Adrenal gland (tissue), 9 donors: ENCODE measurements at regions not wholly inside any gene's neighbourhood (a gene's known extent, or its start where the extent isn't known, plus 50 kb on each side); places are given as distances from the start of the nearest gene placed in this dataset.

ENCODE experiments used
- DNase-seq, 7 donors: peaks; one replicate each; pipeline ENCODE4 v3.0.0-alpha.2; 2019 to 2020
- H3K27ac ChIP-seq, 5 donors: fragments of 200-600 bp; sonication (generic) in 4 of 5; 1 replicate in 3 of 5; 2 replicates in 2 of 5; pipeline versions ENCODE4 v1.5.1 to v1.8.0; 2016 to 2020; ENCODE audit warnings: mild to moderate bottlenecking in 1 of 5
- H3K27me3 ChIP-seq: fragments of 200-600 bp; 2 replicates; pipeline ENCODE4 v1.8.0; 2021
- H3K36me3 ChIP-seq, 2 donors: fragments of 200-600 bp; replicated peaks in 1 of 2; 1 replicate in 1 of 2; 2 replicates in 1 of 2; pipeline versions ENCODE4 v1.5.1 to v1.8.0; 2018 to 2022
- H3K4me1 ChIP-seq, 2 donors: fragments of 200-600 bp; replicated peaks in 1 of 2; 1 replicate in 1 of 2; 2 replicates in 1 of 2; pipeline versions ENCODE4 v1.5.1 to v1.8.0; 2018 to 2021
- H3K4me3 ChIP-seq, 4 donors: fragments of 200-600 bp; sonication (generic) in 3 of 4; one replicate each; pipeline ENCODE4 v1.5.1; 2016 to 2018
- H3K9me3 ChIP-seq, 3 donors: fragments of 200-600 bp; sonication (generic) in 1 of 3; replicated peaks in 1 of 3; 1 replicate in 2 of 3; 2 replicates in 1 of 3; pipeline versions ENCODE4 v1.5.1 to v1.8.0; 2016 to 2021
- POLR2A ChIP-seq, 2 donors: fragments of 450-650 bp; IDR thresholded peaks; one replicate each; pipeline ENCODE4 v1.6.1; 2017; ENCODE audit warnings: antibody characterized with exemption in 2 of 2, mild to moderate bottlenecking in 2 of 2, moderate library complexity in 1 of 2
- WGBS, 4 donors: extraction: QIAGEN DNeasy Blood & Tissue Kit in 2 of 4; methylation state at CpG; one replicate each; pipeline versions ENCODE4 v1.1.5 to v1.1.7; 2013 to 2017; 5-methylcytosine and 5-hydroxymethylcytosine counted together
- intact Hi-C, 2 donors: fragments of 100-400 bp; cut with DNase I; formaldehyde crosslinking; loops; one replicate each; pipeline versions ENCODE4 v1.14.1 to v1.15.0; 2022 to 2023
- TF ChIP-seq, protein P1 (sequence below), 6 experiments: fragments of 450-650 bp in 4 of 6; fragments of 200-600 bp in 2 of 6; sonication (generic) in 1 of 6; IDR thresholded peaks; 1 replicate in 5 of 6; 2 replicates in 1 of 6; pipeline versions ENCODE4 v1.5.1 to v1.8.0; 2016 to 2021; ENCODE audit warnings: antibody characterized with exemption in 6 of 6, mild to moderate bottlenecking in 2 of 6, moderate library complexity in 1 of 6
- donor health status: healthy with polysubstance abuse.
- donor health status: Bipolar disorder and iron deficiency.
- donor health status: DM: yes; HTN: yes; CAD: no.
- donor health status: DM: no; HTN: no; CAD: no.
- donor health status: DM: no; HTN: no; CAD: no.

DNA sequence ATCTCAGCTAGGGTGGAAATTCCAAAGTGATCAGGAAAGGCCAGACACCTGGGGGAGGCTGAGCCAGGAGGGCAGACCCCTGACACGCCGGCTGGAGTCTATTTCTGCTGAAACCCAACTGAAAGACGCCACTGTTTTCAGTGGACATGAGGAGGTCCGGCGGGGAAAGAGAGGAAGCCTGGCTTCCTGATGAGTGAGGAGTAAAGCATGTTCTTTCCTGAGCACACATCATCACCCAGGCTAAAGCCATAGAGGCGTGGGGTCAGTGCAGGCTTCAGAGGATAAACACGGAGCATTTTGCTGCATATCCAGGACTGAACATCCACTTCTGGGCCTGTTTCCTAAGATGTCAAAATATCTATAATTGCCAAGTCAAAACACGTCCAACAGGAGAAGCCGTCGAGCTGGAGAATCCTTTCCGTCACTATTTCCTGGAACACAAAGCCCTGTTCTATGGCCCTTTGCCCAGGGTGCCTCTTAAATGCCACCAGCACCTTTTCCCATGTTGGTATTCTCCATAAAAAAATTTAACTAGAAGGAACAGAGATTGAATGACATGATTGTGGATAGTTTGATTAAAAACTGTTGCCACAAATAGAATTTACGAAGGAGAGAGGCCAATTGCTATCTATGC lies 597.9 kb upstream of the ADAMTS16 start:
- Histone ChIP-seq H3K4me1 (no peaks in the 10 kb centered on the region), H3K27me3 (no peaks in the 10 kb centered on the region), H3K27ac (no peak overlapping the region), H3K36me3 (no peaks in the 10 kb centered on the region), H3K9me3 (no peaks in the 10 kb centered on the region), H3K4me3 (no peak overlapping the region)
- DNase-seq = no peak
- 52 to 71% (median 59%) methylated on average over 12 of the region's 12 CpGs for WGBS, 4 donors
- TF ChIP-seq POLR2A (IDR thresholded peaks at IDR 0.05) = no peak
- TF ChIP-seq, protein P1, sequence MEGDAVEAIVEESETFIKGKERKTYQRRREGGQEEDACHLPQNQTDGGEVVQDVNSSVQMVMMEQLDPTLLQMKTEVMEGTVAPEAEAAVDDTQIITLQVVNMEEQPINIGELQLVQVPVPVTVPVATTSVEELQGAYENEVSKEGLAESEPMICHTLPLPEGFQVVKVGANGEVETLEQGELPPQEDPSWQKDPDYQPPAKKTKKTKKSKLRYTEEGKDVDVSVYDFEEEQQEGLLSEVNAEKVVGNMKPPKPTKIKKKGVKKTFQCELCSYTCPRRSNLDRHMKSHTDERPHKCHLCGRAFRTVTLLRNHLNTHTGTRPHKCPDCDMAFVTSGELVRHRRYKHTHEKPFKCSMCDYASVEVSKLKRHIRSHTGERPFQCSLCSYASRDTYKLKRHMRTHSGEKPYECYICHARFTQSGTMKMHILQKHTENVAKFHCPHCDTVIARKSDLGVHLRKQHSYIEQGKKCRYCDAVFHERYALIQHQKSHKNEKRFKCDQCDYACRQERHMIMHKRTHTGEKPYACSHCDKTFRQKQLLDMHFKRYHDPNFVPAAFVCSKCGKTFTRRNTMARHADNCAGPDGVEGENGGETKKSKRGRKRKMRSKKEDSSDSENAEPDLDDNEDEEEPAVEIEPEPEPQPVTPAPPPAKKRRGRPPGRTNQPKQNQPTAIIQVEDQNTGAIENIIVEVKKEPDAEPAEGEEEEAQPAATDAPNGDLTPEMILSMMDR (IDR thresholded peaks at IDR 0.05) = no peak
- intact Hi-C loops = no loop called here

DNA sequence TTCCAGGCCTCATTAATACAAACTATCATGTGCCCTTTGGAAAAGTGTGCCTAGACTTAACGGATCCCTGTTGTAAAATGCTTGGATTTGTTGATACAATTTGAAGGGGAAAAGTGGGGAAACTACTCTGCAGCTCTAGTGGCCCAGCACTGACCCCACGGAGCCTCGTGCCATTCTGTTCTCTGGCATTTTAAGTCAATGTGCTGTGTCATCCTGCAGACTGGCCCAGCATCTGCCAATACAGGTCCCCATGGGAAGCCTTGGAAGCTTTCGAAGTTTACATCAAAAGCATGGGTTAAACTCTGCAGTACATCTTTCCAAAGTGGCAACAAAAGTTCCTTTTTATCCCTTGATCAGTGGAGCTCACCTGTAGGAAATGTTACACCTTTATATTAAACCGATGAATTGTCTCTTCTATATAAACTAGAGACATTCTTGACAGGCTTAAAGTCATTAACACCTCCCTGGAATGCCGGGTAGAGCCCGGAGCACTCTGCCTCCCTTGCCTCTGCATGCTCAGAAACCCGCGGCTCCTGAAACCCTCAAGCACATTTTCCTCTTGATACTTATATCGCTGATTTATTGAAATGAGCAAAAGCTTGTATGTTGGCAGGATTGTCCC lies 596.0 kb upstream of the ADAMTS16 start:
- 51 to 62% (median 53%) methylated on average over 10 of the region's 10 CpGs for WGBS, 4 donors
- Histone ChIP-seq H3K9me3 (no peaks in the 10 kb centered on the region), H3K36me3 (no peaks in the 10 kb centered on the region), H3K27me3 (no peaks in the 10 kb centered on the region), H3K27ac (no peak overlapping the region), H3K4me1 (no peaks in the 10 kb centered on the region), H3K4me3 (no peak overlapping the region)
- TF ChIP-seq, protein P1 (IDR thresholded peaks at IDR 0.05) = no peak
- TF ChIP-seq POLR2A (IDR thresholded peaks at IDR 0.05) = no peak
- intact Hi-C loops = no loop called here
- DNase-seq = no peak

DNA sequence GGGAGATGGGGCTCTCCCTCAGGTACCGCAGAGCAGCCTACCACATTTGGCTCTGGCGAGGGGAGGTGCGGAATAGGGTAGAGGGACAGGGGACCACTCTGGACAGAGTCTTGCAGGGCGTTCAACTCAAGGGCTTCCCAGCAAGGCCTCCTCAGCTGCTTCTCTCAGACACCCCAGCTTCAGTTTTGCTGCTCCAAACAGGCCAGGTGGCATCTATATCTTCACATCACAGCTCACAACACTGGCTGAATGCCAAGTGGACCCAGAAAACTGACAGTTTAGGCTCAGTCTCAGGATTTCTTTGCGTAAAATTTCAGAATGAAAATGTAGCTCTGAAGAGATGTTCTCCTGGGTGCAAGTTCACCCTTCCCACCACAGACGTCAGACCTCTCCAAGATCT lies 592.6 kb upstream of the ADAMTS16 start:
- no peak for DNase-seq
- no peak overlapping the region for H3K27ac ChIP-seq
- H3K4me3 ChIP-seq = no peak overlapping the region
- no peaks in the 10 kb centered on the region for H3K9me3 ChIP-seq
- WGBS, 4 donors = 82 to 90% (median 88%) methylated on average over 5 to 6 of the region's 6 CpGs
- H3K4me1 ChIP-seq = no peaks in the 10 kb centered on the region
- no peaks in the 10 kb centered on the region for H3K27me3 ChIP-seq
- intact Hi-C loops = no loop called here
- no peaks in the 10 kb centered on the region for H3K36me3 ChIP-seq
- TF ChIP-seq, protein P1 (IDR thresholded peaks at IDR 0.05) = no peak
- no peak for TF ChIP-seq POLR2A (IDR thresholded peaks at IDR 0.05)

DNA sequence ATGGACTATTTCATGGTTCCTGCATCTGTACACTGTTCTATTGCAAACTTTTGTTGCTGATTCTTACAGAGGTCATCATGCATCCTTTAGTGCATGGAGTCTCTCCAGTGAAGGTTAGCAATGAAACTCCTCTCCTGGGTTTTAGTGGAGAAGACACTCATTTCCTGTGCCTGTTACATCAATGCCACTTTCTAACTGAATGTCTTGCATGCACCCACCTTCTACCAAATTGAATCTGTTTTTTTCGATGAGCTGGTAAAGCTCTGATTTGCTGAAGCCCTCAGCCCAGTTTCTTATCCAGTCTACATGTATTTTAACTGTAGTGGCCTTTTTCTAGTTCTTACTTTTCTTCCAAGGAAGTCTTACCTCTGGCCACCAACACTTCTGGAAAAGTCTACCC lies 591.8 kb upstream of the ADAMTS16 start:
- no peak for DNase-seq
- intact Hi-C loops = no loop called here
- H3K9me3 ChIP-seq = no peaks in the 10 kb centered on the region

More for the DNA sequence above, 591.8 kb upstream of the ADAMTS16 start:
- Histone ChIP-seq H3K36me3 (no peaks in the 10 kb centered on the region), H3K4me3 (no peak overlapping the region), H3K27me3 (no peaks in the 10 kb centered on the region), H3K27ac (no peak overlapping the region), H3K4me1 (no peaks in the 10 kb centered on the region)
- 57 to 76% (median 67%) methylated on average over 1 of the region's 1 CpG for WGBS, 4 donors
- TF ChIP-seq, protein P1 (IDR thresholded peaks at IDR 0.05) = no peak
- no peak for TF ChIP-seq POLR2A (IDR thresholded peaks at IDR 0.05)
